Gastroesophageal sphincter (tissue), 3 donors: ENCODE measurements at regions not wholly inside any gene's neighbourhood (a gene's known extent, or its start where the extent isn't known, plus 50 kb on each side); places are given as distances from the start of the nearest gene placed in this dataset.

Experiments used
- EP300 ChIP-seq: sonication (generic); formaldehyde crosslinking; IDR thresholded peaks from one replicate; pipeline ENCODE4 v1.6.1; 2017; ENCODE audit warnings: antibody characterized with exemption, mild to moderate bottlenecking
- POLR2A ChIP-seq, 2 donors: fragments of 450-650 bp; IDR thresholded peaks; one replicate each; pipeline ENCODE4 v1.6.1; 2017; ENCODE audit warnings: antibody characterized with exemption in 2 of 2, mild to moderate bottlenecking in 2 of 2, moderate library complexity in 1 of 2
- POLR2AphosphoS5 ChIP-seq: sonication (generic); formaldehyde crosslinking; IDR thresholded peaks from one replicate; pipeline ENCODE4 v1.6.1; 2017; ENCODE audit warnings: antibody characterized with exemption
- TF ChIP-seq, protein P1 (sequence below), 4 experiments: fragments of 200-600 bp in 2 of 4; fragments of 450-650 bp in 2 of 4; sonication (generic) in 1 of 4; IDR thresholded peaks; one replicate each; pipeline ENCODE4 v1.5.1; 2017 to 2019; ENCODE audit warnings: antibody characterized with exemption in 4 of 4, mild to moderate bottlenecking in 2 of 4, moderate library complexity in 2 of 4

DNA sequence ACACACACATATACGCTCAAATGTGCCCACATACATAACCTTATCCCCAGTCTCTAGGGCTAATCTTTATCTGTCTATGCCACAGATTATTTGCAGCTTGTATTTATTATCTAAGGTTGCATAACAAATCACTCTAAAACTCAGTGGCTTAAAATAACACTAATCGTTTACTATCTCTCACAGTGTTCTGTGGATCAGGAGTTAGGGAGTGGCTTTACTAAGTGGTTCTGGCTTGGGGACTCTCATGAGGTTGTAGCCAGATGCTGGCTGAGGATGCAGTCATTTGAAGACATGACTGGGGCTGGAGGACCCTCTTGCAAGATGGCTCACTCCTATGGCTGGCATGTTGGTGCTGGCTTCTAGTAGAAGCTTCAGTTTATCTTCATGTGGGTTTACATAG is 68.5 kb upstream of the LNX1 start:
- TF ChIP-seq, protein P1, sequence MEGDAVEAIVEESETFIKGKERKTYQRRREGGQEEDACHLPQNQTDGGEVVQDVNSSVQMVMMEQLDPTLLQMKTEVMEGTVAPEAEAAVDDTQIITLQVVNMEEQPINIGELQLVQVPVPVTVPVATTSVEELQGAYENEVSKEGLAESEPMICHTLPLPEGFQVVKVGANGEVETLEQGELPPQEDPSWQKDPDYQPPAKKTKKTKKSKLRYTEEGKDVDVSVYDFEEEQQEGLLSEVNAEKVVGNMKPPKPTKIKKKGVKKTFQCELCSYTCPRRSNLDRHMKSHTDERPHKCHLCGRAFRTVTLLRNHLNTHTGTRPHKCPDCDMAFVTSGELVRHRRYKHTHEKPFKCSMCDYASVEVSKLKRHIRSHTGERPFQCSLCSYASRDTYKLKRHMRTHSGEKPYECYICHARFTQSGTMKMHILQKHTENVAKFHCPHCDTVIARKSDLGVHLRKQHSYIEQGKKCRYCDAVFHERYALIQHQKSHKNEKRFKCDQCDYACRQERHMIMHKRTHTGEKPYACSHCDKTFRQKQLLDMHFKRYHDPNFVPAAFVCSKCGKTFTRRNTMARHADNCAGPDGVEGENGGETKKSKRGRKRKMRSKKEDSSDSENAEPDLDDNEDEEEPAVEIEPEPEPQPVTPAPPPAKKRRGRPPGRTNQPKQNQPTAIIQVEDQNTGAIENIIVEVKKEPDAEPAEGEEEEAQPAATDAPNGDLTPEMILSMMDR (IDR thresholded peaks at IDR 0.05) = no peak
- TF ChIP-seq POLR2A (IDR thresholded peaks at IDR 0.05) = no peak
- no peak for TF ChIP-seq EP300
- TF ChIP-seq POLR2AphosphoS5 = no peak
